NAMALWA (cell line): ENCODE measurements at regions not wholly inside any gene's neighbourhood (a gene's known extent, or its start where the extent isn't known, plus 50 kb on each side); places are given as distances from the start of the nearest gene placed in this dataset.
"Not testable (repeated sequence)": the region's sequence is repeated elsewhere in the genome, so short reads cannot be mapped to it uniquely, and the experiment has no call there.

Source experiments
- DNase-seq: peaks from one replicate; pipeline ENCODE4 v3.0.0-alpha.2; 2015; ENCODE audit warnings: low spot score

- DNase-seq = no peak
Observed at GRCh38 chr3:36077320-36077719, 303.0 kb upstream of the STAC start.

GRCh38 chr3:36082958-36083357 lies 297.3 kb upstream of the STAC start:
- not testable (repeated sequence) for DNase-seq

- peak; percentile 16 for DNase-seq
Observed at GRCh38 chr3:36095238-36095637, 285.1 kb upstream of the STAC start.

- no peak for DNase-seq
Observed at GRCh38 chr3:36097209-36097608, 283.1 kb upstream of the STAC start.

GRCh38 chr3:36114353-36114752 lies 266.0 kb upstream of the STAC start:
- DNase-seq = no peak

GRCh38 chr3:36124118-36124796 lies 256.0 kb upstream of the STAC start:
- no peak for DNase-seq

GRCh38 chr3:36132214-36132613 lies 248.1 kb upstream of the STAC start:
- DNase-seq = peak; percentile 6

- no peak for DNase-seq
Observed at GRCh38 chr3:36135863-36136262, 244.4 kb upstream of the STAC start.

GRCh38 chr3:36142746-36143145 lies 237.6 kb upstream of the STAC start:
- no peak for DNase-seq

- DNase-seq = no peak
Observed at GRCh38 chr3:36146404-36146803, 233.9 kb upstream of the STAC start.

GRCh38 chr3:36147934-36148558 lies 232.3 kb upstream of the STAC start:
- DNase-seq = no peak

- DNase-seq = no peak
Observed at GRCh38 chr3:36149447-36149865, 230.8 kb upstream of the STAC start.

GRCh38 chr3:36155515-36155914 lies 224.8 kb upstream of the STAC start:
- no peak for DNase-seq

- DNase-seq = no peak
Observed at GRCh38 chr3:36164400-36164799, 215.9 kb upstream of the STAC start.

GRCh38 chr3:36165509-36166290 lies 214.6 kb upstream of the STAC start:
- no peak for DNase-seq

- no peak for DNase-seq
Observed at GRCh38 chr3:36166477-36166876, 213.8 kb upstream of the STAC start.

GRCh38 chr3:36172699-36173098 lies 207.6 kb upstream of the STAC start:
- DNase-seq = no peak

- no peak for DNase-seq
Observed at GRCh38 chr3:36175113-36175812, 205.0 kb upstream of the STAC start.

GRCh38 chr3:36175916-36176461 lies 204.3 kb upstream of the STAC start:
- no peak for DNase-seq

- no peak for DNase-seq
Observed at GRCh38 chr3:36178018-36178417, 202.3 kb upstream of the STAC start.

- DNase-seq = no peak
Observed at GRCh38 chr3:36182024-36182423, 198.3 kb upstream of the STAC start.

- not testable (repeated sequence) for DNase-seq
Observed at GRCh38 chr3:36187197-36187596, 193.1 kb upstream of the STAC start.
